Bronchial epithelial cell (primary cell): ENCODE measurements at regions not wholly inside any gene's neighbourhood (a gene's known extent, or its start where the extent isn't known, plus 50 kb on each side); places are given as distances from the start of the nearest gene placed in this dataset.
"Not testable (repeated sequence)": the region's sequence is repeated elsewhere in the genome, so short reads cannot be mapped to it uniquely, and the experiment has no call there.

Experiments used
- DNase-seq: peaks from one replicate; pipeline ENCODE4 v3.0.0-alpha.2; 2010; ENCODE audit warnings: low read depth
- FAIRE-seq: peaks from 2 replicates; lab custom pipeline; 2011; peaks lifted over from hg19 to GRCh38; lab: Jason Lieb, UNC
- H3K27me3 ChIP-seq: 2 replicates; pipeline ENCODE4 v1.5.1; 2011; ENCODE audit warnings: low read length; ENCODE audit not compliant: control insufficient read depth, insufficient read depth
- H3K36me3 ChIP-seq: 2 replicates; pipeline ENCODE4 v1.5.1; 2011; ENCODE audit warnings: low read length; ENCODE audit not compliant: control insufficient read depth, insufficient read depth
- H3K4me3 ChIP-seq: 2 replicates; pipeline ENCODE4 v1.5.1; 2011; ENCODE audit warnings: mild to moderate bottlenecking, low read depth, low read length, control low read depth
- TF ChIP-seq, protein P1 (sequence below): IDR thresholded peaks from 2 replicates; pipeline ENCODE4 v1.5.1; 2011; ENCODE audit warnings: mild to moderate bottlenecking, moderate library complexity, low read length, control low read depth, inconsistent platforms; ENCODE audit not compliant: insufficient read depth, severe bottlenecking

GRCh38 chr13:21917086-21918015 is 246.5 kb downstream of the FGF9 start:
- DNase-seq (no peak), FAIRE-seq (peak; percentile 23)
- Histone ChIP-seq H3K4me3 (no peak overlapping the region), H3K27me3 (no peaks in the 10 kb centered on the region), H3K36me3 (no peaks in the 10 kb centered on the region)
- TF ChIP-seq, protein P1, sequence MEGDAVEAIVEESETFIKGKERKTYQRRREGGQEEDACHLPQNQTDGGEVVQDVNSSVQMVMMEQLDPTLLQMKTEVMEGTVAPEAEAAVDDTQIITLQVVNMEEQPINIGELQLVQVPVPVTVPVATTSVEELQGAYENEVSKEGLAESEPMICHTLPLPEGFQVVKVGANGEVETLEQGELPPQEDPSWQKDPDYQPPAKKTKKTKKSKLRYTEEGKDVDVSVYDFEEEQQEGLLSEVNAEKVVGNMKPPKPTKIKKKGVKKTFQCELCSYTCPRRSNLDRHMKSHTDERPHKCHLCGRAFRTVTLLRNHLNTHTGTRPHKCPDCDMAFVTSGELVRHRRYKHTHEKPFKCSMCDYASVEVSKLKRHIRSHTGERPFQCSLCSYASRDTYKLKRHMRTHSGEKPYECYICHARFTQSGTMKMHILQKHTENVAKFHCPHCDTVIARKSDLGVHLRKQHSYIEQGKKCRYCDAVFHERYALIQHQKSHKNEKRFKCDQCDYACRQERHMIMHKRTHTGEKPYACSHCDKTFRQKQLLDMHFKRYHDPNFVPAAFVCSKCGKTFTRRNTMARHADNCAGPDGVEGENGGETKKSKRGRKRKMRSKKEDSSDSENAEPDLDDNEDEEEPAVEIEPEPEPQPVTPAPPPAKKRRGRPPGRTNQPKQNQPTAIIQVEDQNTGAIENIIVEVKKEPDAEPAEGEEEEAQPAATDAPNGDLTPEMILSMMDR = no peak

- not testable (repeated sequence) for DNase-seq, FAIRE-seq, H3K4me3 ChIP-seq, H3K27me3 ChIP-seq, H3K36me3 ChIP-seq
Measured at GRCh38 chr13:21920802-21921201, 249.9 kb downstream of the FGF9 start.

GRCh38 chr13:21924958-21925357 is 254.1 kb downstream of the FGF9 start:
- FAIRE-seq (no peak), DNase-seq (no peak)
- no peaks in the 10 kb centered on the region for H3K36me3 ChIP-seq
- TF ChIP-seq, protein P1 = no peak
- no peak overlapping the region for H3K4me3 ChIP-seq
- H3K27me3 ChIP-seq = no peaks in the 10 kb centered on the region

DNA sequence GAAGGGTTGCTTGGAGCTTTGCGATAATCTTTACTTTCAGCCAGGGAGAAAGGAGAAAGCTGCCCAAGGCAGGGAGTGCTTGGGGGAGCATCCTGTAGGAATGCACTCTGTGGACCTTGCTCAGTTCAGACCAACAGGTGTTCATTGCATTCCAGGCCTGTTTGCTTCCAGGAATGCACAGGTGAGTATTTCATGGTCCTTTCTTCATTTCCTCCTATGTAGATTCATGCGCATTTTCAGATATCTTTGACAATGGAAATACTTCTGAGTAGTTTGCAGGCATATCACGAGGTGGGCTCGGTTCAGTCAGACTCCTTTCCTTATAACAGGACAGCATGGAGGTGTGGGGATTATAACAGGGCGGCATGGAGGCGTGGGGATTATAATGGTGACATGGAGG is 254.8 kb downstream of the FGF9 start:
- FAIRE-seq (no peak), DNase-seq (no peak)
- TF ChIP-seq, protein P1 = no peak
- H3K27me3 ChIP-seq = no peaks in the 10 kb centered on the region
- no peaks in the 10 kb centered on the region for H3K36me3 ChIP-seq
- H3K4me3 ChIP-seq = no peak overlapping the region

DNA sequence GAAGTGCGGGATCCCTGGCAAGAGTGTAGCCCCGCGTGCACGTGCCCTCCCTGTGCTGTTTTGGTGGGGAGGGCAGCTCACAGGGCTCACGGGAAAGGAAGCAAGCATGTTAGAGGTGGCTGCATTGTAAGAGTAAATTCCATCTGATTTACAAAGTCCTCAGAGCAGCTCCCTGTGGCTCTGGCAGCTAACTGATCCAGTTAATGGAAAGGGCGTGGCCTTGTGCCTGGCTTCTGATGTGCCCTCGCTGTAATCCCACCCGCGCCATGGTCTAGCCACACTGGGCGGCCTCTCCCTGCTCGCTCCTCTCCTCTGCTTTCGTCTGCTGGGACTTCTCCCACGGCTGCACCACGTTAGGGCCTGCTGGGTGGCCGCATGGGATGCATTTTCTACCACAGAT is 258.5 kb downstream of the FGF9 start:
- H3K36me3 ChIP-seq = no peaks in the 10 kb centered on the region
- DNase-seq = no peak
- TF ChIP-seq, protein P1 = no peak
- no peaks in the 10 kb centered on the region for H3K27me3 ChIP-seq
- H3K4me3 ChIP-seq = no peak overlapping the region
- no peak for FAIRE-seq

- no peak for FAIRE-seq
- Histone ChIP-seq H3K36me3 (no peaks in the 10 kb centered on the region), H3K27me3 (no peaks in the 10 kb centered on the region), H3K4me3 (no peak overlapping the region)
- TF ChIP-seq, protein P1 = no peak
- no peak for DNase-seq
Measured at GRCh38 chr13:21930536-21930935, 259.7 kb downstream of the FGF9 start.
